ENCODE measurements at regions not wholly inside any gene's neighbourhood (a gene's known extent, or its start where the extent isn't known, plus 50 kb on each side); places are given as distances from the start of the nearest gene placed in this dataset.

DNA sequence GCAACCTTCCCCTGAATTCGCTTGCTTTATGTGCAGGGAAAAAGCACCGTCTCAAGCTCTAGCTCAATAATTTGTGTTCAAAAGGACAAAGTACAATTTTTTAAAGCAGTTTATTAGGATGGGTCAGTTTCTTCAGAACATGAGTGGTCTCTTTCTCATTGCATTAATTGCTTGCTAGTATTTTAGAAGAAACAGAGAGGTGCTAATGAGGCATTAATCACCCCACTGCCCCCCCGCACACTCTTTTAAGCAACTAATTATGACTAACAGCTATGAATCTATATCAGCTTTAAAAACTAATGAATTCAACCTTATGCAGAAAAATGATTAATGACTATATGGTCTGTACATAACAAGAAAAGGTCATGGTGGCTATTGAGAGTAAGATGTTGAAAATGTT lies 262.1 kb upstream of the ST6GAL2 start:
- TF ChIP-seq, protein P1, sequence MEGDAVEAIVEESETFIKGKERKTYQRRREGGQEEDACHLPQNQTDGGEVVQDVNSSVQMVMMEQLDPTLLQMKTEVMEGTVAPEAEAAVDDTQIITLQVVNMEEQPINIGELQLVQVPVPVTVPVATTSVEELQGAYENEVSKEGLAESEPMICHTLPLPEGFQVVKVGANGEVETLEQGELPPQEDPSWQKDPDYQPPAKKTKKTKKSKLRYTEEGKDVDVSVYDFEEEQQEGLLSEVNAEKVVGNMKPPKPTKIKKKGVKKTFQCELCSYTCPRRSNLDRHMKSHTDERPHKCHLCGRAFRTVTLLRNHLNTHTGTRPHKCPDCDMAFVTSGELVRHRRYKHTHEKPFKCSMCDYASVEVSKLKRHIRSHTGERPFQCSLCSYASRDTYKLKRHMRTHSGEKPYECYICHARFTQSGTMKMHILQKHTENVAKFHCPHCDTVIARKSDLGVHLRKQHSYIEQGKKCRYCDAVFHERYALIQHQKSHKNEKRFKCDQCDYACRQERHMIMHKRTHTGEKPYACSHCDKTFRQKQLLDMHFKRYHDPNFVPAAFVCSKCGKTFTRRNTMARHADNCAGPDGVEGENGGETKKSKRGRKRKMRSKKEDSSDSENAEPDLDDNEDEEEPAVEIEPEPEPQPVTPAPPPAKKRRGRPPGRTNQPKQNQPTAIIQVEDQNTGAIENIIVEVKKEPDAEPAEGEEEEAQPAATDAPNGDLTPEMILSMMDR (conservative IDR thresholded peaks at IDR 0.05; ENCODE audit: low read depth in 2 of 2) = no peak
- TF ChIP-seq EZH2 (IDR thresholded peaks at IDR 0.05; ENCODE audit: low read depth, unreplicated experiment) (no peak), POLR2AphosphoS5 (IDR thresholded peaks at IDR 0.05; ENCODE audit: low read depth) (no peak), ZNF331 (CRISPR knock-in tag; IDR thresholded peaks at IDR 0.05; ENCODE audit: low read depth) (no peak), ZNF114 (CRISPR knock-in tag; IDR thresholded peaks at IDR 0.05) (no peak), EZH2phosphoT487 (IDR thresholded peaks at IDR 0.05; ENCODE audit: unreplicated experiment) (no peak), CREB1 (CRISPR knock-in tag; IDR thresholded peaks at IDR 0.05; ENCODE audit: low read depth) (no peak)
- TF ChIP-seq, protein P2, sequence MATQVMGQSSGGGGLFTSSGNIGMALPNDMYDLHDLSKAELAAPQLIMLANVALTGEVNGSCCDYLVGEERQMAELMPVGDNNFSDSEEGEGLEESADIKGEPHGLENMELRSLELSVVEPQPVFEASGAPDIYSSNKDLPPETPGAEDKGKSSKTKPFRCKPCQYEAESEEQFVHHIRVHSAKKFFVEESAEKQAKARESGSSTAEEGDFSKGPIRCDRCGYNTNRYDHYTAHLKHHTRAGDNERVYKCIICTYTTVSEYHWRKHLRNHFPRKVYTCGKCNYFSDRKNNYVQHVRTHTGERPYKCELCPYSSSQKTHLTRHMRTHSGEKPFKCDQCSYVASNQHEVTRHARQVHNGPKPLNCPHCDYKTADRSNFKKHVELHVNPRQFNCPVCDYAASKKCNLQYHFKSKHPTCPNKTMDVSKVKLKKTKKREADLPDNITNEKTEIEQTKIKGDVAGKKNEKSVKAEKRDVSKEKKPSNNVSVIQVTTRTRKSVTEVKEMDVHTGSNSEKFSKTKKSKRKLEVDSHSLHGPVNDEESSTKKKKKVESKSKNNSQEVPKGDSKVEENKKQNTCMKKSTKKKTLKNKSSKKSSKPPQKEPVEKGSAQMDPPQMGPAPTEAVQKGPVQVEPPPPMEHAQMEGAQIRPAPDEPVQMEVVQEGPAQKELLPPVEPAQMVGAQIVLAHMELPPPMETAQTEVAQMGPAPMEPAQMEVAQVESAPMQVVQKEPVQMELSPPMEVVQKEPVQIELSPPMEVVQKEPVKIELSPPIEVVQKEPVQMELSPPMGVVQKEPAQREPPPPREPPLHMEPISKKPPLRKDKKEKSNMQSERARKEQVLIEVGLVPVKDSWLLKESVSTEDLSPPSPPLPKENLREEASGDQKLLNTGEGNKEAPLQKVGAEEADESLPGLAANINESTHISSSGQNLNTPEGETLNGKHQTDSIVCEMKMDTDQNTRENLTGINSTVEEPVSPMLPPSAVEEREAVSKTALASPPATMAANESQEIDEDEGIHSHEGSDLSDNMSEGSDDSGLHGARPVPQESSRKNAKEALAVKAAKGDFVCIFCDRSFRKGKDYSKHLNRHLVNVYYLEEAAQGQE (IDR thresholded peaks at IDR 0.05; ENCODE audit: unreplicated experiment) = no peak
- TF ChIP-seq, protein P3, sequence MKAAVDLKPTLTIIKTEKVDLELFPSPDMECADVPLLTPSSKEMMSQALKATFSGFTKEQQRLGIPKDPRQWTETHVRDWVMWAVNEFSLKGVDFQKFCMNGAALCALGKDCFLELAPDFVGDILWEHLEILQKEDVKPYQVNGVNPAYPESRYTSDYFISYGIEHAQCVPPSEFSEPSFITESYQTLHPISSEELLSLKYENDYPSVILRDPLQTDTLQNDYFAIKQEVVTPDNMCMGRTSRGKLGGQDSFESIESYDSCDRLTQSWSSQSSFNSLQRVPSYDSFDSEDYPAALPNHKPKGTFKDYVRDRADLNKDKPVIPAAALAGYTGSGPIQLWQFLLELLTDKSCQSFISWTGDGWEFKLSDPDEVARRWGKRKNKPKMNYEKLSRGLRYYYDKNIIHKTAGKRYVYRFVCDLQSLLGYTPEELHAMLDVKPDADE (IDR thresholded peaks at IDR 0.05) = no peak
